MM.1S (cell line): ENCODE measurements at regions not wholly inside any gene's neighbourhood (a gene's known extent, or its start where the extent isn't known, plus 50 kb on each side); places are given as distances from the start of the nearest gene placed in this dataset.

Experiments used
- DNase-seq: peaks from one replicate; pipeline ENCODE4 v3.0.0-alpha.2; 2015
- H2AFZ ChIP-seq: fragments of 300-600 bp; sonication (generic); 2 replicates; pipeline ENCODE4 v1.6.0; 2016; ENCODE audit warnings: antibody characterized with exemption, low read length
- H3F3A ChIP-seq: fragments of 300-600 bp; sonication (generic); 2 replicates; pipeline ENCODE4 v1.6.1; 2016; ENCODE audit warnings: mild to moderate bottlenecking, antibody characterized with exemption, low read length, moderate library complexity, mixed read lengths; ENCODE audit not compliant: insufficient read depth
- H3K27ac ChIP-seq: fragments of 300-600 bp; sonication (generic); 2 replicates; pipeline ENCODE4 v1.5.1; 2016; ENCODE audit warnings: mild to moderate bottlenecking, low read length
- H3K27me3 ChIP-seq: fragments of 300-600 bp; sonication (generic); replicated peaks from 2 replicates; pipeline ENCODE4 v1.6.0; 2016; ENCODE audit warnings: low read length; ENCODE audit not compliant: insufficient read depth
- H3K36me3 ChIP-seq: fragments of 300-600 bp; sonication (generic); replicated peaks from 2 replicates; pipeline ENCODE4 v1.6.1; 2016; ENCODE audit warnings: mild to moderate bottlenecking, low read length, mixed read lengths; ENCODE audit not compliant: insufficient read depth
- H3K4me1 ChIP-seq: fragments of 300-600 bp; sonication (generic); 2 replicates; pipeline ENCODE4 v1.6.1; 2016; ENCODE audit warnings: low read length, mixed read lengths
- H3K4me2 ChIP-seq: fragments of 300-600 bp; sonication (generic); 2 replicates; pipeline ENCODE4 v1.6.0; 2016; ENCODE audit warnings: low read depth, low read length
- H3K4me3 ChIP-seq: fragments of 300-600 bp; sonication (generic); 2 replicates; pipeline ENCODE4 v1.5.1; 2016; ENCODE audit warnings: low read length, mixed read lengths
- H3K79me2 ChIP-seq: fragments of 300-600 bp; sonication (generic); 2 replicates; pipeline ENCODE4 v1.6.1; 2016; ENCODE audit warnings: mixed run types, low read length, mixed read lengths
- H3K9ac ChIP-seq: fragments of 300-600 bp; sonication (generic); 2 replicates; pipeline ENCODE4 v1.6.1; 2016; ENCODE audit warnings: low read length, mixed read lengths
- H3K9me2 ChIP-seq: fragments of 300-600 bp; sonication (generic); replicated peaks from 2 replicates; pipeline ENCODE4 v1.6.1; 2016; ENCODE audit warnings: mild to moderate bottlenecking, low read length, mixed read lengths; ENCODE audit not compliant: insufficient read depth
- H3K9me3 ChIP-seq: fragments of 300-600 bp; sonication (generic); replicated peaks from 2 replicates; pipeline ENCODE4 v1.6.1; 2016; ENCODE audit warnings: mild to moderate bottlenecking, low read length, mixed read lengths; ENCODE audit not compliant: insufficient read depth
- H4K20me1 ChIP-seq: fragments of 300-600 bp; sonication (generic); 2 replicates; pipeline ENCODE4 v1.6.1; 2016; ENCODE audit warnings: mild to moderate bottlenecking, low read length, moderate library complexity, mixed read lengths; ENCODE audit not compliant: insufficient read depth
- CTCF ChIP-seq: fragments of 300-600 bp; sonication (generic); IDR thresholded peaks from 2 replicates; pipeline ENCODE4 v1.5.1; 2016; ENCODE audit warnings: antibody characterized with exemption, low read length, mixed read lengths
- EZH2 ChIP-seq: fragments of 300-600 bp; sonication (generic); optimal IDR thresholded peaks from 2 replicates; pipeline ENCODE3; 2017; ENCODE audit warnings: low read depth, mild to moderate bottlenecking, antibody characterized with exemption, low read length, mixed read lengths
- EZH2phosphoT487 ChIP-seq: fragments of 300-600 bp; sonication (generic); IDR thresholded peaks from 2 replicates; pipeline ENCODE4 v1.6.1; 2018; ENCODE audit warnings: antibody characterized with exemption, low read length

DNA sequence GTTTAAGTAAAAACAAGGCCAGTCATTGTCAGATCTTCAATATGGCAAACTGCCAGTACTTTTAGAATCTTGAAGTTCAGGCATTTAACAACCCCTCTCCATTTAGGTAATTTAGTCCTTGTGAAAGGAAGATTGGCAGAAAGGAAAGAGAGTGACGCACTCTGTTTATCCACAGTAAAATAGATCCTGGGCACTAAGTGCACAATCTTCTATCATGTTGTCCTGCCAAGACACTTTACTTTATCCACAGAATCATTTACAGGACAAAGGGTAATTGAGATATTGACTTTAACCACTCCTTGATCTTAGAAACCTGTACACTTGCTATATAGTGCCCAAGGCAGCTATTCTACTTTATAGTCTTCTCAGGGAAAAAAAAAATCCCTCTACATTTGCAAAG, 786.4 kb upstream of the SLITRK1 start:
- H3K27ac ChIP-seq = no peak overlapping the region
- no peaks in the 10 kb centered on the region for H3K4me1 ChIP-seq
- H3K4me3 ChIP-seq = no peak overlapping the region
- no peaks in the 10 kb centered on the region for H3K9me3 ChIP-seq
- no peaks in the 10 kb centered on the region for H3K79me2 ChIP-seq
- H3F3A ChIP-seq = no peaks in the 10 kb centered on the region
- H3K9me2 ChIP-seq = no peaks in the 10 kb centered on the region
- H2AFZ ChIP-seq = no peak overlapping the region
- no peak for DNase-seq
- H3K4me2 ChIP-seq = no peak overlapping the region
- no peaks in the 10 kb centered on the region for H4K20me1 ChIP-seq
- no peak for TF ChIP-seq EZH2
- no peaks in the 10 kb centered on the region for H3K27me3 ChIP-seq
- no peak overlapping the region for H3K9ac ChIP-seq
- no peaks in the 10 kb centered on the region for H3K36me3 ChIP-seq

GRCh38 chr13:84662491-84662890, 780.2 kb upstream of the SLITRK1 start:
- no peaks in the 10 kb centered on the region for H3K79me2 ChIP-seq
- H3K36me3 ChIP-seq = no peaks in the 10 kb centered on the region
- H3K27me3 ChIP-seq = no peaks in the 10 kb centered on the region
- no peak for DNase-seq
- no peaks in the 10 kb centered on the region for H3K4me1 ChIP-seq
- H3K27ac ChIP-seq = no peak overlapping the region
- no peak overlapping the region for H3K4me3 ChIP-seq
- H2AFZ ChIP-seq = no peak overlapping the region
- no peak overlapping the region for H3K4me2 ChIP-seq
- H3K9ac ChIP-seq = no peak overlapping the region
- no peaks in the 10 kb centered on the region for H3K9me2 ChIP-seq
- H4K20me1 ChIP-seq = no peaks in the 10 kb centered on the region
- no peaks in the 10 kb centered on the region for H3K9me3 ChIP-seq
- no peaks in the 10 kb centered on the region for H3F3A ChIP-seq
- TF ChIP-seq EZH2phosphoT487 = no peak
- TF ChIP-seq EZH2 = no peak
- no peak for TF ChIP-seq CTCF

- Histone ChIP-seq H3K27me3 (no peaks in the 10 kb centered on the region), H2AFZ (no peak overlapping the region), H3K4me2 (no peak overlapping the region), H3K4me1 (no peaks in the 10 kb centered on the region), H3K9me2 (no peaks in the 10 kb centered on the region), H3K4me3 (no peak overlapping the region), H3K27ac (no peak overlapping the region), H3K9me3 (no peaks in the 10 kb centered on the region), H4K20me1 (no peaks in the 10 kb centered on the region), H3K79me2 (no peaks in the 10 kb centered on the region), H3F3A (no peaks in the 10 kb centered on the region), H3K36me3 (no peaks in the 10 kb centered on the region), H3K9ac (no peak overlapping the region)
- no peak for DNase-seq
- TF ChIP-seq EZH2phosphoT487 (no peak), CTCF (no peak), EZH2 (no peak)
These were observed 779.4 kb upstream of the SLITRK1 start for GRCh38 chr13:84661718-84662117.

DNA sequence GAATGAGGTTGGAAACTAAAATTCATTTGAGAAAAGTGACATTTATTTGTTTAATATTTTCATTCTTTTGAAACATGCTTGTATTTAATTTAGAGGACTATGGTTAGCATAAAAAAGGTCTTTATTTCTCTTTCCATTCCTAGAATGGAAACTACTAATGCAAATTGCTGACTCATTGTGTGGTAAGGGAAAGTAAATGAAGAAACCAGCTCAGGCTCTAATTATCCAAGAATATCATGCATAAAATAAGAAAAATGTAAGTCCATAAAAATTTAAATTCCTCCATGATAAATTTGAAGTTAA, 777.0 kb upstream of the SLITRK1 start:
- no peaks in the 10 kb centered on the region for H3F3A ChIP-seq
- H3K4me2 ChIP-seq = no peak overlapping the region
- no peak overlapping the region for H3K4me3 ChIP-seq
- H4K20me1 ChIP-seq = no peaks in the 10 kb centered on the region
- H2AFZ ChIP-seq = no peak overlapping the region
- H3K36me3 ChIP-seq = no peaks in the 10 kb centered on the region
- no peaks in the 10 kb centered on the region for H3K9me2 ChIP-seq
- no peak overlapping the region for H3K27ac ChIP-seq
- no peak overlapping the region for H3K9ac ChIP-seq
- H3K9me3 ChIP-seq = no peaks in the 10 kb centered on the region
- H3K79me2 ChIP-seq = no peaks in the 10 kb centered on the region
- TF ChIP-seq CTCF (no peak), EZH2 (no peak), EZH2phosphoT487 (no peak)
- H3K4me1 ChIP-seq = no peaks in the 10 kb centered on the region
- no peaks in the 10 kb centered on the region for H3K27me3 ChIP-seq
- peak; percentile 20 for DNase-seq
